ENCODE measurements at regions not wholly inside any gene's neighbourhood (a gene's known extent, or its start where the extent isn't known, plus 50 kb on each side); places are given as distances from the start of the nearest gene placed in this dataset.

DNA sequence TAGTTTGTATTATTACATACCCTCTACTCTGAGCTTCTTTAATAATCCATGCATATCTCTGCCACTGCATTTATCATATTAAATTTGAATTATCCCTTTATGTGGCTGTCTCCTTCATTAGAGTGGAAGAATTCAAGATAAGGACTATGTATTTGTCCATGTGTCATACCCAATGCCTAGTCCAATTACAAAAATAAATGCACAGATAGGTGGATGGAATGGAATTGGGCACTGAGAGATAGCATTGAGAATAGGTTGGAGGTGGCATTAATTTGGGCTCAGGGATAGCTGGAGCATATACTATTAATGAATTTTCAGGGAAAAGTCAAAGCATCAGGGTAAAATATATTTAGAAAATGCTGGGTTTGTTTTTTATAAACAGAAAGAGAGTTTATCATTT, 893.2 kb downstream of the EPHA4 start:
- H3K9me3 Mint-ChIP-seq: no peaks in the 10 kb centered on the region
- H2BK12ac ChIP-seq (ENCODE audit: insufficient read length, low read depth, low read length): no peak overlapping the region
- H3K4me3 Mint-ChIP-seq: no peak overlapping the region
- H3K27me3 Mint-ChIP-seq (ENCODE audit: low read depth): no peaks in the 10 kb centered on the region
- H3K9ac ChIP-seq (ENCODE audit: extremely low read depth, insufficient read length, low read length): no peak overlapping the region
- H3K18ac ChIP-seq (ENCODE audit: insufficient read length, low read depth, low read length): no peak overlapping the region
- no peak overlapping the region for H2BK20ac ChIP-seq (ENCODE audit: low read depth, low read length, poor library complexity, severe bottlenecking)
- H3K4me1 Mint-ChIP-seq: no peaks in the 10 kb centered on the region
- H3K4ac ChIP-seq (ENCODE audit: low read depth, low read length): no peak overlapping the region
- H3K4me2 ChIP-seq (ENCODE audit: insufficient read depth, insufficient read length, low read length): no peak overlapping the region
- H3T11ph ChIP-seq (ENCODE audit: low read length): no peak overlapping the region
- no peak overlapping the region for H2BK5ac ChIP-seq (ENCODE audit: insufficient read length, low read length)
- no peak overlapping the region for H3K23ac ChIP-seq (ENCODE audit: insufficient read length, low read depth, low read length)
- H4K8ac ChIP-seq (replicated peaks; ENCODE audit: insufficient read length, low read depth, low read length): no peak overlapping the region
- no peaks in the 10 kb centered on the region for H3K23me2 ChIP-seq (ENCODE audit: insufficient read length, low read depth, low read length, poor library complexity, severe bottlenecking)
- no peak overlapping the region for H3K14ac ChIP-seq (ENCODE audit: insufficient read depth, low read length)
- no peak overlapping the region for H3K56ac ChIP-seq (ENCODE audit: insufficient read length, low read depth, low read length)
- H3K79me1 ChIP-seq (ENCODE audit: insufficient read depth, low read depth, low read length, poor library complexity, severe bottlenecking): no peaks in the 10 kb centered on the region
- H3K9me3 ChIP-seq (ENCODE audit: control insufficient read depth, low read depth, low read length): no peaks in the 10 kb centered on the region
- H2BK15ac ChIP-seq (ENCODE audit: low read depth, low read length): no peak overlapping the region
- H4K91ac ChIP-seq (ENCODE audit: insufficient read length, low read depth, low read length): no peak overlapping the region
- no peak overlapping the region for H3K27ac Mint-ChIP-seq
- TF ChIP-seq, protein P1, sequence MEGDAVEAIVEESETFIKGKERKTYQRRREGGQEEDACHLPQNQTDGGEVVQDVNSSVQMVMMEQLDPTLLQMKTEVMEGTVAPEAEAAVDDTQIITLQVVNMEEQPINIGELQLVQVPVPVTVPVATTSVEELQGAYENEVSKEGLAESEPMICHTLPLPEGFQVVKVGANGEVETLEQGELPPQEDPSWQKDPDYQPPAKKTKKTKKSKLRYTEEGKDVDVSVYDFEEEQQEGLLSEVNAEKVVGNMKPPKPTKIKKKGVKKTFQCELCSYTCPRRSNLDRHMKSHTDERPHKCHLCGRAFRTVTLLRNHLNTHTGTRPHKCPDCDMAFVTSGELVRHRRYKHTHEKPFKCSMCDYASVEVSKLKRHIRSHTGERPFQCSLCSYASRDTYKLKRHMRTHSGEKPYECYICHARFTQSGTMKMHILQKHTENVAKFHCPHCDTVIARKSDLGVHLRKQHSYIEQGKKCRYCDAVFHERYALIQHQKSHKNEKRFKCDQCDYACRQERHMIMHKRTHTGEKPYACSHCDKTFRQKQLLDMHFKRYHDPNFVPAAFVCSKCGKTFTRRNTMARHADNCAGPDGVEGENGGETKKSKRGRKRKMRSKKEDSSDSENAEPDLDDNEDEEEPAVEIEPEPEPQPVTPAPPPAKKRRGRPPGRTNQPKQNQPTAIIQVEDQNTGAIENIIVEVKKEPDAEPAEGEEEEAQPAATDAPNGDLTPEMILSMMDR (conservative IDR thresholded peaks at IDR 0.05): no peak
- H3K27ac ChIP-seq (ENCODE audit: insufficient read length, low read depth, low read length): no peak overlapping the region
- no peaks in the 10 kb centered on the region for H3K36me3 Mint-ChIP-seq (ENCODE audit: insufficient read depth in 1 of 3, low read depth in 3 of 3)
- no peaks in the 10 kb centered on the region for H3K27me3 ChIP-seq (ENCODE audit: insufficient read depth, low read length)
- DNase-seq: no peak
- H3K4me1 ChIP-seq (ENCODE audit: insufficient read depth, low read length): no peaks in the 10 kb centered on the region
- H2AFZ ChIP-seq (ENCODE audit: low read length): no peak overlapping the region
- H4K5ac ChIP-seq (ENCODE audit: insufficient read length, low read depth, low read length): no peak overlapping the region
- H2AK5ac ChIP-seq (ENCODE audit: insufficient read length, low read length): no peak overlapping the region
- no peaks in the 10 kb centered on the region for H3K79me2 ChIP-seq (ENCODE audit: insufficient read depth, low read length)
- no peaks in the 10 kb centered on the region for H4K20me1 ChIP-seq (ENCODE audit: control insufficient read depth, insufficient read depth, insufficient read length)
- no peak overlapping the region for H2BK120ac ChIP-seq (ENCODE audit: low read depth, low read length, poor library complexity, severe bottlenecking)
